ENCODE measurements at regions not wholly inside any gene's neighbourhood (a gene's known extent, or its start where the extent isn't known, plus 50 kb on each side); places are given as distances from the start of the nearest gene placed in this dataset.

- TF ChIP-seq CTCF (IDR thresholded peaks at IDR 0.05): no peak
- no peak for TF ChIP-seq POLR2A (IDR thresholded peaks at IDR 0.05)
Observed at GRCh38 chr12:90504806-90505205, 450.2 kb downstream of the CCER1 start.
